Breast epithelium (tissue), 3 donors: ENCODE measurements at regions not wholly inside any gene's neighbourhood (a gene's known extent, or its start where the extent isn't known, plus 50 kb on each side); places are given as distances from the start of the nearest gene placed in this dataset.

Experiments used
- CTCF ChIP-seq, 3 donors: fragments of 450-650 bp; IDR thresholded peaks; one replicate each; pipeline ENCODE4 v1.5.1; 2016 to 2017; ENCODE audit warnings: antibody characterized with exemption in 3 of 3, mild to moderate bottlenecking in 3 of 3, moderate library complexity in 3 of 3
- POLR2A ChIP-seq: fragments of 450-650 bp; IDR thresholded peaks from one replicate; pipeline ENCODE4 v1.6.1; 2016; ENCODE audit warnings: antibody characterized with exemption, mild to moderate bottlenecking, moderate library complexity
- POLR2AphosphoS5 ChIP-seq, 3 donors: sonication (generic); formaldehyde crosslinking; IDR thresholded peaks; one replicate each; pipeline ENCODE4 v1.6.1; 2017; ENCODE audit warnings: antibody characterized with exemption in 3 of 3

- TF ChIP-seq CTCF (IDR thresholded peaks at IDR 0.05) (no peak), POLR2A (no peak), POLR2AphosphoS5 (IDR thresholded peaks at IDR 0.05) (no peak)
These were observed 166.9 kb upstream of the PROK2 start for GRCh38 chr3:71951842-71952241.
